Coronary artery (tissue), 2 donors: ENCODE measurements at regions not wholly inside any gene's neighbourhood (a gene's known extent, or its start where the extent isn't known, plus 50 kb on each side); places are given as distances from the start of the nearest gene placed in this dataset.
"Not testable (repeated sequence)": the region's sequence is repeated elsewhere in the genome, so short reads cannot be mapped to it uniquely, and the experiment has no call there.

Source experiments
- DNase-seq: peaks from one replicate; pipeline ENCODE4 v3.0.0-alpha.2; 2017; ENCODE audit warnings: low spot score
- H3K27ac ChIP-seq, 2 donors: fragments of 200-600 bp; sonication (generic); one replicate each; pipeline ENCODE4 v1.5.1; 2016 to 2019
- H3K4me3 ChIP-seq: fragments of 200-600 bp; sonication (generic); 2 replicates; pipeline ENCODE4 v1.5.1; 2016; ENCODE audit warnings: mild to moderate bottlenecking, moderate library complexity
- TF ChIP-seq, protein P1 (sequence below): fragments of 200-600 bp; sonication (generic); IDR thresholded peaks from one replicate; pipeline ENCODE4 v1.5.1; 2019; ENCODE audit warnings: antibody characterized with exemption

DNA sequence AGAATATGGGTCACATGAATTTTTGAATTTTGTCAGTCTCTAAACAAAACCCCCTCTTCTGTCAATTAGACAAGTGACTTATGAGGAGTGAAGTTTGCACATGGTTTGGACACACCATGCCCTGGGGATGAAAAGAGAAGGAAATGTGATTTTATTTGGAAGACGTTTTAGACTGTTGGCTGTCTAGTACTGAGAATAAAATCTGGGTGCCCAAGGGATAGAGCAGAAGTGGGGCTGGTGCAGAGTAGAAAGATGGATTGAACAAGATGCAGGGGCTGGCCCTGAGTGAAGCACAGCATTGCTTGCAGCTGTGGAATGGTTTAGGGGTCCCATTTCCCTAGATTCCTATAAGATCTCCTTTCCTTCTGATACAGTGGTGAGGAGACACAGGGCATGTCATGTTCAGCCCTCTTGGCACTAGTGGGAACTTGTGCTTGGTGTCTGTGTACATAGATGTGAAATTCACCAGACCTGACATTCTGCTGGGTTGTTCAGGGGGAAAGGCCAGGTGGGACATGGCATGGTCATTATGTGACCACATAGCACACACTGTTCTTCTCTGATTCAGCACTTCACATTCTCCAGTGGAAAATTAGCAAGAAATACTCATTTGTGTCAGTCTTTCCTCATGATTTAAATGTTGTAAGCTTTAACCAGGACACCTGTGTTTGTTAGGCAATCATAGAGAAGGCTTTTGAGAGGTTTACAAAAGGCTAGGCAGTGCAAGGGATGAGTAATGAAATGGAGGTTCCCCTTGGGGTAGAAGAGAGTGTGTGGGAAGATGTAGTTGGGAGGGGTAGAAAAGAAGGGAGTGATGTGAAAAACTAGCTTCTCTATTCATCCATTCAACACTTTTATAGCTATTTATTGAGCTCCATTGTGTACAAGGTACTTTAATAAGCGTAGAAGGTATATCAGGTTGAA is 202.3 kb upstream of the IGF1 start:
- Histone ChIP-seq H3K4me3 (no peak overlapping the region), H3K27ac (no peak overlapping the region)
- TF ChIP-seq, protein P1, sequence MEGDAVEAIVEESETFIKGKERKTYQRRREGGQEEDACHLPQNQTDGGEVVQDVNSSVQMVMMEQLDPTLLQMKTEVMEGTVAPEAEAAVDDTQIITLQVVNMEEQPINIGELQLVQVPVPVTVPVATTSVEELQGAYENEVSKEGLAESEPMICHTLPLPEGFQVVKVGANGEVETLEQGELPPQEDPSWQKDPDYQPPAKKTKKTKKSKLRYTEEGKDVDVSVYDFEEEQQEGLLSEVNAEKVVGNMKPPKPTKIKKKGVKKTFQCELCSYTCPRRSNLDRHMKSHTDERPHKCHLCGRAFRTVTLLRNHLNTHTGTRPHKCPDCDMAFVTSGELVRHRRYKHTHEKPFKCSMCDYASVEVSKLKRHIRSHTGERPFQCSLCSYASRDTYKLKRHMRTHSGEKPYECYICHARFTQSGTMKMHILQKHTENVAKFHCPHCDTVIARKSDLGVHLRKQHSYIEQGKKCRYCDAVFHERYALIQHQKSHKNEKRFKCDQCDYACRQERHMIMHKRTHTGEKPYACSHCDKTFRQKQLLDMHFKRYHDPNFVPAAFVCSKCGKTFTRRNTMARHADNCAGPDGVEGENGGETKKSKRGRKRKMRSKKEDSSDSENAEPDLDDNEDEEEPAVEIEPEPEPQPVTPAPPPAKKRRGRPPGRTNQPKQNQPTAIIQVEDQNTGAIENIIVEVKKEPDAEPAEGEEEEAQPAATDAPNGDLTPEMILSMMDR, result no peak
- DNase-seq, result no peak

GRCh38 chr12:102681747-102682146 is 201.4 kb upstream of the IGF1 start:
- TF ChIP-seq, protein P1, result no peak
- no peak overlapping the region for H3K4me3 ChIP-seq
- DNase-seq, result no peak
- H3K27ac ChIP-seq, result no peak overlapping the region

GRCh38 chr12:102681309-102681708 is 200.9 kb upstream of the IGF1 start:
- Histone ChIP-seq H3K4me3 (no peak overlapping the region), H3K27ac (no peak overlapping the region)
- DNase-seq, result no peak
- TF ChIP-seq, protein P1, result no peak

DNA sequence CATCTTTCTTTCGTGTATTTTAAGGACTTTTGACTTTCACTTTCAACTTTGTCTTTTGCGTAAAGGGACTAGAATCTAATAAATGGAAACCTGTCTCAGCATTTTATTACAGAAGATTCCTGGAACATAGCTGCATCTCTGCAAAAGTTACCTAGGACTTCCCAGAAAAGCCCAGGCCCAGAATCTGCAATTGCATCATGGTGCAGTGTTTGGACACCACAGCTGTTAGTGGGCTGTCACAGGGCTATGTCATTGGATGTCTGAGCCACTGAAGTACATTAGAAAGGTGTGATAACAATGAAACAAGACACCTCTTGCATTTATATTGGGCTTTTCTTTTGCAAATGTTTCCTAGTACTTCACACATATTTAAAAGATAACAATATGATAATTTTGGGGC is 199.9 kb upstream of the IGF1 start:
- DNase-seq, result no peak
- Histone ChIP-seq H3K27ac (no peak overlapping the region), H3K4me3 (no peak overlapping the region)
- TF ChIP-seq, protein P1, result no peak

DNA sequence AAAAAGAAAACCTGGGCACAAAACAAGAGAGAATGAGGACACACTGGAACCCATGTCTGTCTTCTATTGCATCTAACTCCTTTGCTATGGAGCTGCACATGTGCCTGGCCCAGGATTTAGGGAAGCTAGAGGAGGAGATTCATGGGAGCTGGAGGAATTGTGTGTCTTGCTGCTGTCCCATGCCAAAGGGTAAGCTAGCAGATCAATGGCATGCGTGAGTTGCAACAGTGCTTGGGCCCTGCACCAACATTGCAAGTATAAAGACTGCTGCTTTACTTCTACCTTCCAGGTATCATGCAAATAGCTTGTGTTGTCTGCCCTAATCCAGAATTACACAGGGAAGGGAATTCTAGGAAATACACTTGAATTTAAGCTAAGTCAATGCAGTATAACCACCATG is 196.4 kb upstream of the IGF1 start:
- TF ChIP-seq, protein P1, result no peak
- no peak overlapping the region for H3K4me3 ChIP-seq
- no peak for DNase-seq
- H3K27ac ChIP-seq, result no peak overlapping the region

DNA sequence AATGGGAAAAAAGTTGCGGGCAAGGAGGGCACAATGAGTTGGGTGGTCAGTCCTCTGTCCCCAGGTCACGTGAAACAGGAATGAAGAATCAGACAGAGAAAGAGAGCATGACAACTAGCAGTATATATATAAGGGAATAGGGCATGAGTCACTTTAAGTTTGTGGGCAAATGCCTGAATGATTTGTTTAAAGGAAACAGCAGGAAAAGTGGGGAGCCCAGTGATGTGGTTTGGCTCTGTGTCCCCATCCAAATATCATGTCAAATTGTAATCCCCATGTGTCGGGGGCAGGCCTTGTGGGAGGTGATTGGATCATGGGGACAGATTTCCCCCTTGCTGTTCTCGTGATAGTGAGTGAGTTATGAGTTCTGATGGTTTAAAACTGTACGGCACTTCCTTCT is 195.3 kb upstream of the IGF1 start:
- no peak for DNase-seq
- TF ChIP-seq, protein P1, result no peak
- H3K27ac ChIP-seq, result no peak overlapping the region
- no peak overlapping the region for H3K4me3 ChIP-seq

DNA sequence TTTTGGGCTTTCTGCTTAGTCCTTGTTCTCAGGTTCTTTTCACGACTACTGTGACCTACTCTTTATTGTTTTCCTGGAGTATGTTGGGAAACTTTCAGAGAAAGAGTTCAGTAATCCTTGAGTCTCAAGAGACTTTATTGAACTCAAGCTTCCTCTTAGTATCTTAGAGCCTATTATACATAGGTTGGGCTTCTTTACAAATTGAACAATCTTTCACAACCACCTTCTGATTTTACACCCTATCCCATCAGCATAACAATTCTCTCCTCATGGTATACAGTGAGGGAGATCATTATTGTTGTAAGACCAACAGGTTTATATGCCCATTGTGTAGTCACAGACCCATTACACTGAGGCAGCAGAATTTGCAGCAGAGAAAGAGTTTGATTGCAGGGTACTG is 193.2 kb upstream of the IGF1 start:
- TF ChIP-seq, protein P1, result no peak
- DNase-seq, result no peak
- no peak overlapping the region for H3K27ac ChIP-seq
- H3K4me3 ChIP-seq, result no peak overlapping the region

DNA sequence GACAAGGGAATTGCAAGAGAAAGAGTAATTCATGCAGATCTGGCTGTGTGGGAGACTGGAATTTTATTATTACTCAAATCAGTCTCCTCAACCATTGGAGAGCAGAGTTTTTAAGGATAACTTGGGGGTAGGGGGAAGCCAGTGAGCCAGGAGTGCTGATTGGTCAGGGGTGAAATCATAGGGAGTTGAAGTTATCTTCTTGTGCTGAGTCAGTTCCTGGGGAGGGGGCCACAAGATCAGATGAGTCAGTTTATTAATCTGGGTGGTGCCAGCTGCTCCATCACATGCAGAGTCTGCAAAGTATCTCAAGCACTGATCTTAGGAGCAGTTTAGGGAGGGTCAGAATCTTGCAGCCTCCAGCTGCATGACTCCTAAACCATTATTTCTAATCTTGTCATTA is 191.8 kb upstream of the IGF1 start:
- not testable (repeated sequence) for H3K27ac ChIP-seq, DNase-seq, H3K4me3 ChIP-seq
